PFSK-1 (cell line): ENCODE measurements at regions not wholly inside any gene's neighbourhood (a gene's known extent, or its start where the extent isn't known, plus 50 kb on each side); places are given as distances from the start of the nearest gene placed in this dataset.

Experiments
- FOXP2 ChIP-seq: optimal IDR thresholded peaks from 2 replicates; pipeline ENCODE3; 2011; ENCODE audit warnings: borderline replicate concordance, control low read depth, inconsistent platforms; ENCODE audit not compliant: insufficient read depth; ENCODE audit errors: extremely low read length, extremely low read depth
- POLR2AphosphoS5 ChIP-seq: IDR thresholded peaks from 2 replicates; pipeline ENCODE4 v1.6.1; 2012; ENCODE audit warnings: low read depth, mild to moderate bottlenecking, control low read depth, low read length, moderate library complexity
- SIN3A ChIP-seq: IDR thresholded peaks from 2 replicates; pipeline ENCODE4 v1.6.1; 2012; ENCODE audit warnings: mild to moderate bottlenecking, low read length, moderate library complexity, borderline replicate concordance; ENCODE audit not compliant: insufficient read depth
- TAF1 ChIP-seq: IDR thresholded peaks from 2 replicates; pipeline ENCODE4 v1.6.1; 2012; ENCODE audit warnings: low read length, control low read depth, borderline replicate concordance; ENCODE audit not compliant: insufficient read depth
- TF ChIP-seq, protein P1 (sequence below), 2 experiments: IDR thresholded peaks; 2 replicates each; pipeline versions ENCODE4 v1.6.1 to v1.8.0; 2011 to 2012; ENCODE audit warnings: low read depth in 2 of 2, low read length in 2 of 2, control low read depth in 1 of 2, inconsistent platforms in 1 of 2, mild to moderate bottlenecking in 1 of 2, moderate library complexity in 1 of 2; ENCODE audit not compliant: insufficient read depth in 1 of 2

DNA sequence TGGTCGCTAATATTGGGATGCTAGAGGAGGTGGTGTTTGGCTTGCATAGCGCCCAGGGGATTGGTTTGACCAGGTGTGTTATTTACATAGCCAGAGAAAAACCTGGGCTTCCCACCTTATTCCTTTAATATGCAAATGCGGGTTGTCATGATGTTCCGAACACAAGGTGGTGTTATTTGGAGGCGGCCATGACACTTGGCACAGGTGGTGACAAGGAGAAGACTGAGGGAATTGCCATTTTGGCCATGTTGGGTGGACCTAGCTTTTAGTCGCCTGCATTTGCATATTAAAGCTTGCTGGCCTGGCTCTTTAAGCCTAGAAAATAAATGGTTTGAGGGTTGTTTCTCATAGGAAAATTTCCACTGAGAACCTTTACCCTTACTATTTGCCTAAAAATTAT, 490.5 kb downstream of the SIPA1L2 start:
- TF ChIP-seq SIN3A (no peak), TAF1 (no peak), POLR2AphosphoS5 (no peak)
- TF ChIP-seq, protein P1, sequence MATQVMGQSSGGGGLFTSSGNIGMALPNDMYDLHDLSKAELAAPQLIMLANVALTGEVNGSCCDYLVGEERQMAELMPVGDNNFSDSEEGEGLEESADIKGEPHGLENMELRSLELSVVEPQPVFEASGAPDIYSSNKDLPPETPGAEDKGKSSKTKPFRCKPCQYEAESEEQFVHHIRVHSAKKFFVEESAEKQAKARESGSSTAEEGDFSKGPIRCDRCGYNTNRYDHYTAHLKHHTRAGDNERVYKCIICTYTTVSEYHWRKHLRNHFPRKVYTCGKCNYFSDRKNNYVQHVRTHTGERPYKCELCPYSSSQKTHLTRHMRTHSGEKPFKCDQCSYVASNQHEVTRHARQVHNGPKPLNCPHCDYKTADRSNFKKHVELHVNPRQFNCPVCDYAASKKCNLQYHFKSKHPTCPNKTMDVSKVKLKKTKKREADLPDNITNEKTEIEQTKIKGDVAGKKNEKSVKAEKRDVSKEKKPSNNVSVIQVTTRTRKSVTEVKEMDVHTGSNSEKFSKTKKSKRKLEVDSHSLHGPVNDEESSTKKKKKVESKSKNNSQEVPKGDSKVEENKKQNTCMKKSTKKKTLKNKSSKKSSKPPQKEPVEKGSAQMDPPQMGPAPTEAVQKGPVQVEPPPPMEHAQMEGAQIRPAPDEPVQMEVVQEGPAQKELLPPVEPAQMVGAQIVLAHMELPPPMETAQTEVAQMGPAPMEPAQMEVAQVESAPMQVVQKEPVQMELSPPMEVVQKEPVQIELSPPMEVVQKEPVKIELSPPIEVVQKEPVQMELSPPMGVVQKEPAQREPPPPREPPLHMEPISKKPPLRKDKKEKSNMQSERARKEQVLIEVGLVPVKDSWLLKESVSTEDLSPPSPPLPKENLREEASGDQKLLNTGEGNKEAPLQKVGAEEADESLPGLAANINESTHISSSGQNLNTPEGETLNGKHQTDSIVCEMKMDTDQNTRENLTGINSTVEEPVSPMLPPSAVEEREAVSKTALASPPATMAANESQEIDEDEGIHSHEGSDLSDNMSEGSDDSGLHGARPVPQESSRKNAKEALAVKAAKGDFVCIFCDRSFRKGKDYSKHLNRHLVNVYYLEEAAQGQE (IDR thresholded peaks at IDR 0.05; ENCODE audit: insufficient read depth in 1 of 2, low read depth in 2 of 2, low read length in 2 of 2): no peak

DNA sequence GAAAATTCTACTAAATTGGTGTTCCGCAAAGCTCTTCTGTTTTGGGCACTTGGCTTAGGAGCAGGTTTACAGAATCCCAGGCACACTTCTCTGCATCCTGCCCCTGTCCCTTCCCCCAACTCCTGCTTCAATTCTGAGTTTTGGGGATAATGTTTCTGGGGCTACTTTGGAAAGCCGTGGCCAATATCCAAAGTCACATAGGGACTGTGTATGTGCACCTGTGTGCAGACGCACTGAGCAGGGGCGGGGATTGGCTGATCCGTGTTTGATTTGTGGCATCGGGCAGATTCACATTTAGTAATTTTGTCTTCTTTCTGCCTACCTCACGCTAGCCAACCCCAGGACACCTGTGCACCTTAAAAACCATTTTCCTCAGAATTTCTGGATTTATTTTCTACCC, 491.9 kb downstream of the SIPA1L2 start:
- TF ChIP-seq TAF1 (no peak), FOXP2 (no peak), POLR2AphosphoS5 (no peak), SIN3A (no peak)
- TF ChIP-seq, protein P1 (IDR thresholded peaks at IDR 0.05; ENCODE audit: insufficient read depth in 1 of 2, low read depth in 2 of 2, low read length in 2 of 2): no peak

DNA sequence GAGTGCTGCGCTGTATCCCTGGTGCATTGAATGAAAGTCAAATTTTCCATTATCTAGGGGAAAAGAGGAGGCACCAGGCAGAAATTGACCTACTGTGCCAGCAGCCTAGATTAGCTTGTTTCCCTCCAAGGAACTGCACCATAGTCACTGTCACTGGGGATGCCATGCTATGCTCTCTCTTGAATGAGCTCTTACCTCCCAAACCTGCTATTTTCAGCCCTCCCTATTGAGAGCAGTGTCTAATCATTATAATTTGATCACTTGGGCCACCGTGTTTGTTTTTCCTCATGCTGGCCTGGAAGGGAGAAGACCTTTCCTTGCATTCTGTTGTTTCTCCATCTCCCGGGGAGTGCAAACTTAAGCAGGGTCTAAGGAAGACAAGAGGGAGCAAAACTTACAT, 492.9 kb downstream of the SIPA1L2 start:
- TF ChIP-seq POLR2AphosphoS5 (no peak), FOXP2 (no peak)

DNA sequence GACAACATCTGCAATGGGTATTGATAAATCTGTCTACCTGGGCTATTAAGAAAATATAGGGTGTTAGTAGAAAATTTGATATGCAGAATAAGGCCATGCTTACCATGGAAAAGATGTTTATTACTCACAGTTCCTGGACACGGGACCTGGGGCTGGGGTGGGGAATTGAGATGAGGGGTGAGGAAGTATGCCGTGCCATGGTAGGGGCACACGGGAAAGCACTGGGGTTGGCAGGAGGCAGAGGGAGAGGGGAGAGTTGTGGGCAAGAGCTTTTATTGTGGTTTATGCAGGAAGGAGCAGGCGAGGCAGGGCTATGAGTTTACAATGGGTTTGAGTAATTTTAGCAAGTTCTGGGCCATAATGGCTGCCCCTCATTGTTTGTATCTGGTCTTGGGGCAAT, 493.8 kb downstream of the SIPA1L2 start:
- TF ChIP-seq, protein P1 (IDR thresholded peaks at IDR 0.05; ENCODE audit: insufficient read depth in 1 of 2, low read depth in 2 of 2, low read length in 2 of 2): no peak
- TF ChIP-seq FOXP2: no peak

DNA sequence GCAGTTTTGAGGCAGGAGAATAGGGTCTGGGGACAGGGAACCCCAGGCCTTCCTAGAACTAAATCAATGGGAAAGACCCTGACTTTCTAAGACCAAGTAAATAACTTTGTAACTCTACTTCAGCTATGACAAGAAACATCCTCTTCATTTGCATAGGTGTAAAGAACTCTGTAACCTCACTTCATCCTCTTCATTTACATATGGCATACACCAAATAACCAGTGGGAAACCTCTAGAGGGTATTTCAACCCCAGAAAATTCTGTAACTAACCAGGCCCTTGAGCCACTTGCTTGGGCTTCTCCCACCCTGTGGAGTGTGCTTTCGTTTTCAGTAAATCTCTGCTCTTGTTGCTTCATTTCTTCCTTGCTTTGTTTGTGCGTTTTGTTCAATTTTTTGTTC, 495.6 kb downstream of the SIPA1L2 start:
- no peak for TF ChIP-seq TAF1
- no peak for TF ChIP-seq SIN3A
- TF ChIP-seq FOXP2: no peak
- TF ChIP-seq, protein P1 (IDR thresholded peaks at IDR 0.05; ENCODE audit: insufficient read depth in 1 of 2, low read depth in 2 of 2, low read length in 2 of 2): no peak
- TF ChIP-seq POLR2AphosphoS5: no peak

DNA sequence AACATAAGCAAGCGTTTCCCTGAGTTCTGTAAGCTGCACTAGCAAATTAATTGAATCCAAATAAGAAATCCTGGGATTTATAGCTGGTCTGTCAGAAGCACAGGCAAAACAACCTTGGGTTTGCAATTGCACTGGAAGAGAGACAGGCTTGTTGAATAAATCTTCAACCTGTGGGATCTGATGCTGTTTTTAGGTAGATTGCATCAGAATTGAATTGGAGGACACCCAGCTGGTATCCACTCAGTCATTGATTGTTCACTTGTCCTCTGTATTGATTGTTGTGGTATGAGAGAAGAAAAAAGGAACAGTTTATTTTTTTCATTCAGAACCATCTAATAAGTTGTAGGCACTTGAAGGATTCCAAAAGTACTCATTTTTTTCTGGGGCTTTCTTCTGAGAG, 497.4 kb downstream of the SIPA1L2 start:
- TF ChIP-seq POLR2AphosphoS5 (no peak), FOXP2 (no peak), SIN3A (no peak)
- TF ChIP-seq, protein P1 (IDR thresholded peaks at IDR 0.05; ENCODE audit: insufficient read depth in 1 of 2, low read depth in 2 of 2, low read length in 2 of 2): no peak
